WTC11 (cell line): ENCODE measurements at regions not wholly inside any gene's neighbourhood (a gene's known extent, or its start where the extent isn't known, plus 50 kb on each side); places are given as distances from the start of the nearest gene placed in this dataset.

Experiments
- ATAC-seq: fragments of 200-7000 bp; cut with Tn5 transposase; 2 replicates; pipeline ENCODE4 v1.10.0; 2021; ENCODE audit warnings: mild to moderate bottlenecking, moderate library complexity
- CTCF ChIA-PET: fragments of 300-600 bp; sonication (Branson Sonifier 250); formaldehyde crosslinking; loops from one replicate; lab custom pipeline; 2021; ENCODE audit warnings: antibody characterized with exemption; lab: Charles Lee
- POLR2A ChIA-PET: fragments of 350-600 bp; sonication (Branson Sonifier 250); formaldehyde crosslinking; loops from one replicate; lab custom pipeline; 2021; ENCODE audit warnings: antibody characterized with exemption; lab: Charles Lee
- DNase-seq: peaks from one replicate; pipeline ENCODE4 v3.0.0; 2021; ENCODE audit warnings: low spot score
- H3K27ac Mint-ChIP-seq: 2 replicates; pipeline ENCODE4 v1.8.0; 2021; ENCODE audit warnings: mixed read lengths
- H3K27me3 Mint-ChIP-seq: 2 replicates; pipeline ENCODE4 v1.8.0; 2021; ENCODE audit warnings: low read depth, mild to moderate bottlenecking, moderate library complexity, mixed read lengths
- H3K36me3 Mint-ChIP-seq: 2 replicates; pipeline ENCODE4 v1.8.0; 2021; ENCODE audit warnings: mixed read lengths
- H3K4me1 Mint-ChIP-seq: 2 replicates; pipeline ENCODE4 v1.8.0; 2022; ENCODE audit warnings: mixed read lengths
- H3K4me3 Mint-ChIP-seq: 2 replicates; pipeline ENCODE4 v1.8.0; 2021; ENCODE audit warnings: mild to moderate bottlenecking, moderate library complexity, mixed read lengths
- H3K9me3 Mint-ChIP-seq: 2 replicates; pipeline ENCODE4 v1.8.0; 2021; ENCODE audit warnings: mixed read lengths
- AFF4 ChIP-seq: sonication (generic); formaldehyde crosslinking; IDR thresholded peaks from 2 replicates; pipeline ENCODE4 v1.8.1; 2023; ENCODE audit warnings: mild to moderate bottlenecking, missing genetic modification reagents, borderline replicate concordance
- FOXP4 ChIP-seq: sonication (generic); formaldehyde crosslinking; IDR thresholded peaks from 2 replicates; pipeline ENCODE4 v1.8.0; 2022; ENCODE audit warnings: mild to moderate bottlenecking, missing genetic modification reagents
- GTF2I ChIP-seq: fragments of 250-450 bp; sonication (Bioruptor Pico); conservative IDR thresholded peaks from 2 replicates; pipeline ENCODE4 v1.4.0; 2021; ENCODE audit warnings: mild to moderate bottlenecking
- PRRX2 ChIP-seq: fragments of 250-450 bp; sonication (Bioruptor Pico); IDR thresholded peaks from 2 replicates; pipeline ENCODE4 v1.8.0; 2021; ENCODE audit warnings: mild to moderate bottlenecking
- ZNF121 ChIP-seq: sonication (generic); formaldehyde crosslinking; IDR thresholded peaks from 2 replicates; pipeline ENCODE4 v1.8.0; 2023; ENCODE audit warnings: missing genetic modification reagents
- ZNF232 ChIP-seq: sonication (generic); formaldehyde crosslinking; IDR thresholded peaks from 2 replicates; pipeline ENCODE4 v1.8.0; 2022; ENCODE audit warnings: mild to moderate bottlenecking, missing genetic modification reagents
- ZNF281 ChIP-seq: sonication (generic); formaldehyde crosslinking; IDR thresholded peaks from 2 replicates; pipeline ENCODE4 v1.8.0; 2023; ENCODE audit warnings: mild to moderate bottlenecking, missing genetic modification reagents
- ZNF532 ChIP-seq: fragments of 250-450 bp; sonication (Bioruptor Pico); IDR thresholded peaks from 2 replicates; pipeline ENCODE4 v1.9.0; 2021; ENCODE audit warnings: mild to moderate bottlenecking, borderline replicate concordance
- ZNF671 ChIP-seq: fragments of 250-450 bp; sonication (Bioruptor Pico); IDR thresholded peaks from 2 replicates; pipeline ENCODE4 v1.8.0; 2021; ENCODE audit warnings: mild to moderate bottlenecking
- TF ChIP-seq, protein P1 (sequence below): sonication (generic); formaldehyde crosslinking; conservative IDR thresholded peaks from 2 replicates; pipeline ENCODE4 v1.8.1; 2023; ENCODE audit warnings: mild to moderate bottlenecking, low read depth, missing genetic modification reagents, moderate library complexity
- TF ChIP-seq, protein P2 (sequence below): fragments of 250-450 bp; sonication (Bioruptor Pico); IDR thresholded peaks from 2 replicates; pipeline ENCODE4 v1.9.0; 2021; ENCODE audit warnings: moderate library complexity, mild to moderate bottlenecking, inconsistent platforms, borderline replicate concordance
- TF ChIP-seq, protein P3 (sequence below): sonication (generic); formaldehyde crosslinking; IDR thresholded peaks from 2 replicates; pipeline ENCODE4 v1.8.1; 2022; ENCODE audit warnings: mild to moderate bottlenecking, moderate library complexity, missing genetic modification reagents
- TF ChIP-seq, protein P4 (sequence below): sonication (generic); formaldehyde crosslinking; IDR thresholded peaks from 2 replicates; pipeline ENCODE4 v1.8.1; 2022; ENCODE audit warnings: low read depth, mild to moderate bottlenecking, moderate library complexity, missing genetic modification reagents, borderline replicate concordance

DNA sequence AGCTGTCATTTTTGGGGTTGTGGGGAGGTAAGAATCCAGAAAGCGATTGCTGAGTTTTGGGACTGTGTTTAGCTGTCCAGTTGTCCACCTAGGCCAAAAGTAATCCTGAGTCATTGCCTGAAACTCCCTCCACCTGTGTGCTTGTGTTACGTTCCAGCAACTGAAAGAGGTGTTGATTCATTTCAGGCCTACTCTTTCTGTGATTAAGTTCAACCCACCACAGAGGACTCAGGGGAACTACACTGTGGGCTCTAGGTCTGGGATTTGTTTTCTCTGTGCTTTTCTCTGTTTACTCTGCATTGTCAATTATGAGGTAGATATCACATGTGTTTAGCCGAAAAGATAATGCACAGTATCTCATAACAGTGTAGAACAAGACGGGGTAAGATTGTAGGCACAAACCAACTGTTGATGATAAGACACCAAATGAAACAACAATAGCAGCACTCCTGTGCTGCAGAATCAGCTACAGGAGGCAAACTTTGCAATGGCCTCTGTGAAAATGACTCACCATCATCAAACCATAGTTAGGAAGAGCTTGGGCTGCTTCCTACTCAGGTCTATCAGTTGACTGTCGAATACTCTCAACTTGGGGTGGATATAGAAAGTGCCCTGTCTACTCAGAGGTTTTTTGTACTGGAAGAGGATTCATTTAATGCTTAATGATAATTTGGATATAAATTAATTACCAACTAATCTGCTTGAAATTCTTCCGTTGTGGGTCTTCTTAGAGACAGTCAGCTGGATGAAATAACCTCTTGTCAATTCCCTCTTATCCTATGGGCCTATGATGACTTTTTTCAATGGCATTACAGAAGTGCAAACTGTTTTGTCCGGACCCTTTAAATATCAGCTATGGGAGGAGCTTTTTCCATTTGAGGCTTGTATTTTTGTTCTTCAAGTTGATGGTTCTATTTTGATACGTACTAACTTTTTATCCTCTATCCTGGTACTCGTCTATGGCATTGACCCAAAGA, 385.9 kb downstream of the BMP4 start:
- peaks cover 34% of the 10 kb centered on the region for H3K4me1 Mint-ChIP-seq
- no peak for TF ChIP-seq ZNF281 (CRISPR knock-in tag)
- TF ChIP-seq FOXP4 (CRISPR knock-in tag), result no peak
- TF ChIP-seq ZNF232 (CRISPR knock-in tag), result no peak
- TF ChIP-seq AFF4 (CRISPR knock-in tag), result no peak
- TF ChIP-seq, protein P1, sequence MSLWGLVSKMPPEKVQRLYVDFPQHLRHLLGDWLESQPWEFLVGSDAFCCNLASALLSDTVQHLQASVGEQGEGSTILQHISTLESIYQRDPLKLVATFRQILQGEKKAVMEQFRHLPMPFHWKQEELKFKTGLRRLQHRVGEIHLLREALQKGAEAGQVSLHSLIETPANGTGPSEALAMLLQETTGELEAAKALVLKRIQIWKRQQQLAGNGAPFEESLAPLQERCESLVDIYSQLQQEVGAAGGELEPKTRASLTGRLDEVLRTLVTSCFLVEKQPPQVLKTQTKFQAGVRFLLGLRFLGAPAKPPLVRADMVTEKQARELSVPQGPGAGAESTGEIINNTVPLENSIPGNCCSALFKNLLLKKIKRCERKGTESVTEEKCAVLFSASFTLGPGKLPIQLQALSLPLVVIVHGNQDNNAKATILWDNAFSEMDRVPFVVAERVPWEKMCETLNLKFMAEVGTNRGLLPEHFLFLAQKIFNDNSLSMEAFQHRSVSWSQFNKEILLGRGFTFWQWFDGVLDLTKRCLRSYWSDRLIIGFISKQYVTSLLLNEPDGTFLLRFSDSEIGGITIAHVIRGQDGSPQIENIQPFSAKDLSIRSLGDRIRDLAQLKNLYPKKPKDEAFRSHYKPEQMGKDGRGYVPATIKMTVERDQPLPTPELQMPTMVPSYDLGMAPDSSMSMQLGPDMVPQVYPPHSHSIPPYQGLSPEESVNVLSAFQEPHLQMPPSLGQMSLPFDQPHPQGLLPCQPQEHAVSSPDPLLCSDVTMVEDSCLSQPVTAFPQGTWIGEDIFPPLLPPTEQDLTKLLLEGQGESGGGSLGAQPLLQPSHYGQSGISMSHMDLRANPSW, result no peak
- TF ChIP-seq ZNF671 (CRISPR knock-in tag), result no peak
- TF ChIP-seq, protein P2, sequence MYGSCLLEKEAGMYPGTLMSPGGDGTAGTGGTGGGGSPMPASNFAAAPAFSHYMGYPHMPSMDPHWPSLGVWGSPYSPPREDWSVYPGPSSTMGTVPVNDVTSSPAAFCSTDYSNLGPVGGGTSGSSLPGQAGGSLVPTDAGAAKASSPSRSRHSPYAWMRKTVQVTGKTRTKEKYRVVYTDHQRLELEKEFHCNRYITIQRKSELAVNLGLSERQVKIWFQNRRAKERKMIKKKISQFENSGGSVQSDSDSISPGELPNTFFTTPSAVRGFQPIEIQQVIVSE, result no peak
- ChIA-PET CTCF (interaction anchor here (1.8 kb wide), 1 partner anchor 778 kb away, joined by 4 read pairs; no protein-coding TSS in a partner anchor), POLR2A (interaction anchor here (0.6 kb wide), 1 partner anchor 286 kb away, joined by 3 read pairs; no protein-coding TSS in a partner anchor)
- DNase-seq (no peak), ATAC-seq (no peak)
- H3K9me3 Mint-ChIP-seq, result peaks cover 31% of the 10 kb centered on the region
- H3K4me3 Mint-ChIP-seq, result no peak overlapping the region
- H3K36me3 Mint-ChIP-seq, result peaks cover 10% of the 10 kb centered on the region
- H3K27me3 Mint-ChIP-seq, result no peaks in the 10 kb centered on the region
- no peak overlapping the region; the same call in 1 of the 2 replicates for H3K27ac Mint-ChIP-seq

- H3K4me1 Mint-ChIP-seq, result peaks cover 34% of the 10 kb centered on the region
- CTCF ChIA-PET, result no interaction called here
- no peak for DNase-seq
Measured at GRCh38 chr14:53569446-53569845, 387.2 kb downstream of the BMP4 start.

More at GRCh38 chr14:53569446-53569845, 387.2 kb downstream of the BMP4 start:
- TF ChIP-seq ZNF532 (CRISPR knock-in tag), result no peak
- TF ChIP-seq ZNF121 (CRISPR knock-in tag), result no peak
- no peak for TF ChIP-seq ZNF232 (CRISPR knock-in tag)
- no peak for TF ChIP-seq PRRX2 (CRISPR knock-in tag)
- TF ChIP-seq, protein P3, sequence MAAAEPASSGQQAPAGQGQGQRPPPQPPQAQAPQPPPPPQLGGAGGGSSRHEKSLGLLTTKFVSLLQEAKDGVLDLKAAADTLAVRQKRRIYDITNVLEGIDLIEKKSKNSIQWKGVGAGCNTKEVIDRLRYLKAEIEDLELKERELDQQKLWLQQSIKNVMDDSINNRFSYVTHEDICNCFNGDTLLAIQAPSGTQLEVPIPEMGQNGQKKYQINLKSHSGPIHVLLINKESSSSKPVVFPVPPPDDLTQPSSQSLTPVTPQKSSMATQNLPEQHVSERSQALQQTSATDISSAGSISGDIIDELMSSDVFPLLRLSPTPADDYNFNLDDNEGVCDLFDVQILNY, result no peak
- TF ChIP-seq, protein P4, sequence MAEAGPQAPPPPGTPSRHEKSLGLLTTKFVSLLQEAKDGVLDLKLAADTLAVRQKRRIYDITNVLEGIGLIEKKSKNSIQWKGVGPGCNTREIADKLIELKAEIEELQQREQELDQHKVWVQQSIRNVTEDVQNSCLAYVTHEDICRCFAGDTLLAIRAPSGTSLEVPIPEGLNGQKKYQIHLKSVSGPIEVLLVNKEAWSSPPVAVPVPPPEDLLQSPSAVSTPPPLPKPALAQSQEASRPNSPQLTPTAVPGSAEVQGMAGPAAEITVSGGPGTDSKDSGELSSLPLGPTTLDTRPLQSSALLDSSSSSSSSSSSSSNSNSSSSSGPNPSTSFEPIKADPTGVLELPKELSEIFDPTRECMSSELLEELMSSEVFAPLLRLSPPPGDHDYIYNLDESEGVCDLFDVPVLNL (CRISPR knock-in tag), result no peak
- TF ChIP-seq GTF2I (CRISPR knock-in tag), result no peak
- Mint-ChIP-seq H3K36me3 (peaks cover 2% of the 10 kb centered on the region), H3K9me3 (peaks cover 26% of the 10 kb centered on the region), H3K27ac (no peak overlapping the region), H3K27me3 (no peaks in the 10 kb centered on the region), H3K4me3 (no peak overlapping the region)
- ATAC-seq, result no peak
- POLR2A ChIA-PET, result interaction anchor here (0.7 kb wide), 1 partner anchor 15 kb away, joined by 4 read pairs; no protein-coding TSS in a partner anchor
